NCI-H2107 treated with DMSO at 0.1 percent for 48 hours (cell line): ENCODE measurements at regions not wholly inside any gene's neighbourhood (a gene's known extent, or its start where the extent isn't known, plus 50 kb on each side); places are given as distances from the start of the nearest gene placed in this dataset.
"Not testable (repeated sequence)": the region's sequence is repeated elsewhere in the genome, so short reads cannot be mapped to it uniquely, and the experiment has no call there.

Experiments used
- DNase-seq: peaks from one replicate; lab custom pipeline; 2025; ENCODE audit not compliant: unreplicated experiment; lab: John Stamatoyannopoulos, UW

GRCh38 chr10:85105614-85106255 lies 777.3 kb downstream of the CCSER2 start:
- DNase-seq = no peak

- no peak for DNase-seq
Measured at GRCh38 chr10:85111271-85111670, 782.9 kb downstream of the CCSER2 start.

- DNase-seq = no peak
Measured at GRCh38 chr10:85124603-85125051, 796.2 kb downstream of the CCSER2 start.

- DNase-seq = no peak
Measured at GRCh38 chr10:85137253-85137652, 808.9 kb downstream of the CCSER2 start.

- no peak for DNase-seq
Measured at GRCh38 chr10:85138046-85138445, 809.7 kb downstream of the CCSER2 start.

- no peak for DNase-seq
Measured at GRCh38 chr10:85139124-85139523, 810.7 kb downstream of the CCSER2 start.

GRCh38 chr10:85141520-85141919 lies 813.1 kb downstream of the CCSER2 start:
- not testable (repeated sequence) for DNase-seq

- no peak for DNase-seq
Measured at GRCh38 chr10:85145966-85146365, 817.6 kb downstream of the CCSER2 start.

- DNase-seq = no peak
Measured at GRCh38 chr10:85147346-85148250, 819.2 kb downstream of the CCSER2 start.

GRCh38 chr10:85148693-85149640 lies 820.6 kb downstream of the CCSER2 start:
- DNase-seq = no peak

- no peak for DNase-seq
Measured at GRCh38 chr10:85149766-85150165, 821.4 kb downstream of the CCSER2 start.

GRCh38 chr10:85151506-85151905 lies 823.1 kb downstream of the CCSER2 start:
- no peak for DNase-seq

- DNase-seq = no peak
Measured at GRCh38 chr10:85152496-85152895, 824.1 kb downstream of the CCSER2 start.

- DNase-seq = no peak
Measured at GRCh38 chr10:85152911-85153310, 824.5 kb downstream of the CCSER2 start.

GRCh38 chr10:85157206-85157605 lies 828.8 kb downstream of the CCSER2 start:
- no peak for DNase-seq

- no peak for DNase-seq
Measured at GRCh38 chr10:85168243-85168642, 839.9 kb downstream of the CCSER2 start.

GRCh38 chr10:85170026-85170425 lies 841.6 kb downstream of the CCSER2 start:
- DNase-seq = no peak

GRCh38 chr10:85175635-85176034 lies 847.2 kb downstream of the CCSER2 start:
- DNase-seq = no peak

GRCh38 chr10:85177767-85178166 lies 849.4 kb downstream of the CCSER2 start:
- no peak for DNase-seq

- DNase-seq = no peak
Measured at GRCh38 chr10:85187047-85187446, 858.7 kb downstream of the CCSER2 start.
